T1000 (cell line): ENCODE measurements at regions not wholly inside any gene's neighbourhood (a gene's known extent, or its start where the extent isn't known, plus 50 kb on each side); places are given as distances from the start of the nearest gene placed in this dataset.

Experiments
- DNase-seq: peaks from one replicate; lab custom pipeline; 2025; ENCODE audit warnings: mixed read lengths; lab: John Stamatoyannopoulos, UW

- no peak for DNase-seq
Measured at GRCh38 chr18:46294318-46294717, 190.1 kb downstream of the HAUS1 start.

DNA sequence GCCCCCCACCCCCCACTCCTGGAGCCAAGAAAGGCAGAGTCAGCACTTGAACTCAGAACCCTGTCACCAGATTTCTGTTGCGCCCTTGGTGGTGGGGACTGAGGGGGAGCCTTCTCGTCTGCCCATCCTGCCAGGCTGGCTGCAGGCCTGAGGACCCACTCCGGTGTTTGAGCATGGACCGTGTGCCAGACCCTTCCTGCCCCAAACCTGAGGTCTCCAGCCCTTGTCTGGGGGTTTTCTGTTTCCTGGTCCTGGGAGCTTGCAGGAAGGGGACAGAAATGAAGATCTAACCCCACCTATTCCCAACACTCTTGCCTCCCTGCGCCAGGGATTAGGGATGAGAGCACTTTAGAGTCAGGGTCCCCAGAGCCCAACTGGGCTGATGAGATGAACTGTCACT, 190.6 kb downstream of the HAUS1 start:
- no peak for DNase-seq

DNA sequence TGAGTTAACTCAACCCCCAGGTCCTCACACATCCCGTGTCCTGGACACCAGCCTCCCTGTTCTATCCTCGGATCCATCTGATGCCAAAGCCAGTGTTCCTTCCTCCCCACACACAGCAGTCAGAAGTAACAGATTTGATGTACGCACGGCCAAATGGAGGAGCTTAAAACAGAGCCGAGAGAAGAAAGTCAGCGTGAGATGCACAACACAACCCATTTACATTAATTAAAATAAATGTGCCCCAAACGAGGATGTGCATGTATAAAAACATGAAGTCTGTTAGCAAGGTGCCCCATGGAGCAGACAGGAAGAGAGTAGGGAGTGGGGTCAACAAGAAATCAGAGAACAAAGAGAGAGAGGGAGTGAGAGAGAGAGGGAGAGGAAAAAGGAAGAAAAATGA, 191.2 kb downstream of the HAUS1 start:
- no peak for DNase-seq

GRCh38 chr18:46296656-46297055, 192.5 kb downstream of the HAUS1 start:
- DNase-seq = no peak

- no peak for DNase-seq
Measured at GRCh38 chr18:46297124-46297523, 192.9 kb downstream of the HAUS1 start.

GRCh38 chr18:46297621-46298020, 193.4 kb downstream of the HAUS1 start:
- no peak for DNase-seq

- no peak for DNase-seq
Measured at GRCh38 chr18:46298511-46298910, 194.3 kb downstream of the HAUS1 start.

- no peak for DNase-seq
Measured at GRCh38 chr18:46299465-46300008, 195.4 kb downstream of the HAUS1 start.

- DNase-seq = no peak
Measured at GRCh38 chr18:46301081-46301480, 196.9 kb downstream of the HAUS1 start.

- DNase-seq = no peak
Measured at GRCh38 chr18:46301571-46301970, 197.4 kb downstream of the HAUS1 start.

DNA sequence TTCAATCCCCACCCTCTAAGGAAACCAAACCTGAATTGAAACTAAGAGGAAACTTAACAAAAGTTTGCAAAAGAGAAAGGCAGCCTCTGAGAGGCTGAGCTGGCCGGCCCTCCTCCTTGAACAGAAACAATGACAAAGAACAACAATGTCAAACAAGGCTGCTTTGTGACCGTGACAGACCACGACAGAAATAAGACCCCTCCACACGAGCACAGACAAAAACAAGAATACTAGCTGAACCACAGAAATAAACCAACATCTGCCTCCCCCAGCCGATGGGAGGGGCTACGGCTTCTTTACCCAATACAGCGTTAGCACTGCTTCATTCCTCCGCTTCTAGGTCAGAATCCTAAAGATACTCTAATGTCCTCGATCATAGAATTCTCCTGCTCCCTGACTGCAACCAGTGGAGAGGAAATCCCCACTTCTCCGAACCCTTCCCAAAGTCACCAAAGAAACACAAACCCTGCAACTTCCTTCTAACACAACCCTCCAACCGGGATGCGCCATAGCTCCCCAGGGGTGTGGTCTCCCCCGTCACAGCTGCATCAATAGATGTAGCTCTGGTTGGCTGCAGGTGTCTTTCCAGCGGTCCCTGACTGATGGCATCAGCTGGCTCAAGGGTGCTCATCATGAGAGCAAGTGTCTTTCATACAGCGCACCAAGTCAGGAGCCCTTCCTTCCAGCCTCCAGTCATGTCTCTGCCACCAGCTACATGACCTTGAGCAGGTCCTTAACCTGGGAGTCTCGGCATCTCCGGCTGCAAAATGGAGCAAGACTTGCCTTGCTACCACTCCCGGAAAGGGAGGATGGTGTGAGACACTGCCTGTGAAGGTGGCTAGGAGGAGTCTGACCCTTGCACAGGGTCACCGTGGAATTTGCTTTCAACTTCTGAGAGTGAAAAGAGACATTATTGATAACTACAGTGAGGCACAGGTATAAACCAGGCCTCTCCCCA, 198.6 kb downstream of the HAUS1 start:
- DNase-seq = no peak

- DNase-seq = no peak
Measured at GRCh38 chr18:46310258-46310657, 206.1 kb downstream of the HAUS1 start.

GRCh38 chr18:46310675-46311345, 206.6 kb downstream of the HAUS1 start:
- DNase-seq = no peak

GRCh38 chr18:46311491-46311890, 207.3 kb downstream of the HAUS1 start:
- no peak for DNase-seq

- DNase-seq = no peak
Measured at GRCh38 chr18:46312221-46312620, 208.0 kb downstream of the HAUS1 start.

DNA sequence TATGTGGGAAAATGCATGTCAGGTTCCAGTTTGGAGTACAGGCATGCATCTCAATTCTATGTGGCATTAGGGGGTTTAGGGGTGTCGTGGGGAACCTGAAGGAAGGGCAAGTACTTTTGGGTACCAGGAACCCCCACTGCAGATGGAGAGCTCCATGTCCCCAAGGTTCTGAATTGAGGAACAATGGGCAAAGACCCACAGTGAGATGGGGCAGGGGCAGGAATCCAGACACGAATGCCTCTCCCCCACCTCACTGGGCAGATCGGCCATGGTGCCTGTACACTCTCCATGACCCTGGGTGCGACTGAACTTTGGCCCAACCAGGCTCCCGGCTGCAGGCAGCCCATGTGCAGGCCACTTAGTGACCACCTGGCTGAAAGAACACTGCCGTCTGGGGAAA, 209.3 kb downstream of the HAUS1 start:
- DNase-seq = no peak

GRCh38 chr18:46314011-46314410, 209.8 kb downstream of the HAUS1 start:
- no peak for DNase-seq

- DNase-seq = no peak
Measured at GRCh38 chr18:46315161-46315560, 211.0 kb downstream of the HAUS1 start.

DNA sequence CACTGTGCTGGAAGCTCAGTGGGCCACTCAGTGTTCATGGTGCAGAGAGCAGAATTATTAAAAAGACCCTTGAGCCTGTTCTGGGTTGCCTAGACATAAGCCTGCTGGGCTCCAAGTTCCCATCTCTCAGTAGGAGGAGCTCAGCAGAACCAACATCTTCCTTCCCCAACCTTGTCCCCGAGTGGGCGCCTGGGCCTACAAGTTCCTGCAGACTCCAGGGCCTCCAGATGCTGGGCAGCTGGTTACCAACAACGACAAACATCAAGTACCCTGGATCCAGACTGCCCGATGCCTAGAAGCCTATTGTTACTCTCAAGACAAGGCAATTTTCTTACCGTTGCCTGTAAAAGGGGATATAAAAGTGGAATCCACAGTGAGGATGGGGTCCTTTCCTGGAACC, 214.2 kb downstream of the HAUS1 start:
- DNase-seq = no peak

- DNase-seq = no peak
Measured at GRCh38 chr18:46319783-46320182, 215.6 kb downstream of the HAUS1 start.

DNA sequence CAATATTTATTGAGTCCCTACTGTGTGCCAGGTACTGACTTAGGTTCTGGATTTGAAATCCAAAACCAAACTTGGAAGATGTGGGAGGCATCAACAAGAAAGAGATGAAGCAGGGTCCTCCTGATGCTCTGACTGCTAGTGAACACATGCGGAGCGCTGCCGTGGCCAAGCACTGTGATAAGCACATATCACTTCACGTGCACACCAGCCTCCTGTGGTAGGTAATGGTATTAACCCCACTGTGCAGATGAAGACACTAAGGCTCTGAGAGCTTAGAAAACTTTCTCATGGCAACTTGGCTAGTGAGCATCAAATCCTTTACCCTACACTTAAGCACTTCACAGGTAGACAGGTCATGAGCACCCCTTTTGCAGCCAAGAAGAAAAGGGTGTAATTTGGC, 216.1 kb downstream of the HAUS1 start:
- DNase-seq = no peak

DNA sequence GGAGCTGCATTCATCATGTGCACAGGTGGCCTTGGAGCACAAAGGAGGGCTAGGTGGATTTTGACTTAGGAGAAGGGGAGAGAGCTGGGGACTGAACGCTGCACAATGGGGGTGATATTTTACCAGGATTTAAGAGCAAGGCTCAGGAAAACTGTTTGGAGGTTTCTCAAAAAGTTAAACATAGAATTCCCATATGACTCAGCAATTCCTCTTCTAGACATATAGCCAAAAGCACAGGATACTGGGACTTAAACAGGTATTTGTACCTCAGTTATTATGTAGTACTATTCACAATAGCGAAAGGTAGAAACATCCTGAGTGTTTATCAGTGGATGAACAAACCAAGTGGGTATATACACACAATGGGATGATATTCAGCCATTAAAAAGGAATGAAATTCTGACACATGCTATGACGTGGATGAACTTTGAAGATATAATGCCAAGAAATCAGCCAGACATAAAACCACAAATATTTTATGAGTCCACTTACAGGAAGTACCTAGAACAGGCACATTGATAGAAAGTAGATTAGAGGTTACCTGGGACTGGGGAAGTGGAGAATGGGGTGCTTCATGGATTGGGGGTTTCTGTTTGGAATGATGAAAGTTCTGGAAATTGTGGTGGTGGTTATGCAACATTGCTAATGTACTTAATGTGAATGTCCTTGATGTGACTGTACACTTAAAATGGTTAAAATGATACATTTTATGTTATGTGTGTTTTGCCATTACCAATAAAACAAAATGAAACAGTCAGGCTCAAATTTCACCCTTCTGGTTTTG, 216.9 kb downstream of the HAUS1 start:
- peak; percentile 20 for DNase-seq
